Lung (tissue), 11 donors: ENCODE measurements at regions not wholly inside any gene's neighbourhood (a gene's known extent, or its start where the extent isn't known, plus 50 kb on each side); places are given as distances from the start of the nearest gene placed in this dataset.

ENCODE experiments used
- ATAC-seq: fragments of 200-7000 bp; cut with Tn5 transposase; one replicate; pipeline ENCODE4 v1.9.1; 2020; ENCODE audit warnings: moderate number of reproducible peaks; ENCODE audit not compliant: insufficient read depth, low FRiP score
- DNase-seq, 3 donors: peaks; one replicate each; pipeline ENCODE4 v3.0.0-alpha.2; 2013 to 2017
- H3K27ac ChIP-seq, 2 donors: one replicate each; pipeline ENCODE4 v1.5.1; 2013; ENCODE audit warnings: mild to moderate bottlenecking in 2 of 2, moderate library complexity in 2 of 2, control low read depth in 1 of 2, inconsistent platforms in 1 of 2, low read depth in 1 of 2, low read length in 1 of 2
- H3K27me3 ChIP-seq, 3 donors: one replicate each; pipeline ENCODE4 v1.5.1; 2013; ENCODE audit warnings: low read length in 2 of 3; ENCODE audit not compliant: control insufficient read depth in 3 of 3, insufficient read depth in 3 of 3
- H3K36me3 ChIP-seq, 4 donors: one replicate each; pipeline ENCODE4 v1.5.1; 2013; ENCODE audit warnings: low read length in 4 of 4, mild to moderate bottlenecking in 1 of 4, moderate library complexity in 1 of 4; ENCODE audit not compliant: control insufficient read depth in 4 of 4, insufficient read depth in 4 of 4
- H3K4me1 ChIP-seq, 5 donors: one replicate each; pipeline ENCODE4 v1.5.1; 2013; ENCODE audit warnings: low read length in 5 of 5, mild to moderate bottlenecking in 2 of 5, moderate library complexity in 1 of 5; ENCODE audit not compliant: control insufficient read depth in 5 of 5, insufficient read depth in 5 of 5
- H3K4me3 ChIP-seq: one replicate; pipeline ENCODE4 v1.5.1; 2013; ENCODE audit warnings: mild to moderate bottlenecking, control low read depth, moderate library complexity
- H3K9ac ChIP-seq, 2 donors: one replicate each; pipeline ENCODE4 v1.5.1; 2013; ENCODE audit warnings: low read length in 2 of 2, control low read depth in 1 of 2; ENCODE audit not compliant: insufficient read depth in 1 of 2
- H3K9me3 ChIP-seq, 4 donors: one replicate each; pipeline ENCODE4 v1.5.1; 2013; ENCODE audit warnings: low read length in 3 of 4, mild to moderate bottlenecking in 1 of 4, moderate library complexity in 1 of 4; ENCODE audit not compliant: control insufficient read depth in 4 of 4, insufficient read depth in 3 of 4
- WGBS, 2 donors: extraction: QIAGEN DNeasy Blood & Tissue Kit; methylation state at CpG; one replicate each; pipeline ENCODE4 v1.1.7; 2013; 5-methylcytosine and 5-hydroxymethylcytosine counted together
- TF ChIP-seq, protein P1 (sequence below): IDR thresholded peaks from 2 replicates; pipeline ENCODE4 v1.5.1; 2012; ENCODE audit warnings: mild to moderate bottlenecking; ENCODE audit errors: control extremely low read depth, extremely low read depth
- donor health status: control.
- donor health status: control.
- donor health status: Bipolar disorder and iron deficiency.
- donor health status: healthy.
- donor health status: DM: yes; HTN: yes; CAD: no.

GRCh38 chr9:18189871-18190670 lies 283.9 kb upstream of the ADAMTSL1 start:
- H3K4me3 ChIP-seq: no peak overlapping the region
- peaks cover 0 to 6% (median 0%) of the 10 kb centered on the region in 5 donors for H3K4me1 ChIP-seq
- WGBS, 2 donors: 35 to 41% methylated on average over 3 of the region's 3 CpGs
- ATAC-seq (no peak), DNase-seq (peak; percentile 31 to 70 (median 64))
- H3K9ac ChIP-seq: no peak overlapping the region
- no peaks in the 10 kb centered on the region for H3K36me3 ChIP-seq
- H3K27ac ChIP-seq: no peak overlapping the region
- TF ChIP-seq, protein P1, sequence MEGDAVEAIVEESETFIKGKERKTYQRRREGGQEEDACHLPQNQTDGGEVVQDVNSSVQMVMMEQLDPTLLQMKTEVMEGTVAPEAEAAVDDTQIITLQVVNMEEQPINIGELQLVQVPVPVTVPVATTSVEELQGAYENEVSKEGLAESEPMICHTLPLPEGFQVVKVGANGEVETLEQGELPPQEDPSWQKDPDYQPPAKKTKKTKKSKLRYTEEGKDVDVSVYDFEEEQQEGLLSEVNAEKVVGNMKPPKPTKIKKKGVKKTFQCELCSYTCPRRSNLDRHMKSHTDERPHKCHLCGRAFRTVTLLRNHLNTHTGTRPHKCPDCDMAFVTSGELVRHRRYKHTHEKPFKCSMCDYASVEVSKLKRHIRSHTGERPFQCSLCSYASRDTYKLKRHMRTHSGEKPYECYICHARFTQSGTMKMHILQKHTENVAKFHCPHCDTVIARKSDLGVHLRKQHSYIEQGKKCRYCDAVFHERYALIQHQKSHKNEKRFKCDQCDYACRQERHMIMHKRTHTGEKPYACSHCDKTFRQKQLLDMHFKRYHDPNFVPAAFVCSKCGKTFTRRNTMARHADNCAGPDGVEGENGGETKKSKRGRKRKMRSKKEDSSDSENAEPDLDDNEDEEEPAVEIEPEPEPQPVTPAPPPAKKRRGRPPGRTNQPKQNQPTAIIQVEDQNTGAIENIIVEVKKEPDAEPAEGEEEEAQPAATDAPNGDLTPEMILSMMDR: no peak
- H3K27me3 ChIP-seq: no peaks in the 10 kb centered on the region
- H3K9me3 ChIP-seq: no peaks in the 10 kb centered on the region

GRCh38 chr9:18190671-18191374 lies 283.1 kb upstream of the ADAMTSL1 start:
- TF ChIP-seq, protein P1: no peak
- no peak overlapping the region for H3K4me3 ChIP-seq
- ATAC-seq (no peak), DNase-seq (no peak)
- H3K27me3 ChIP-seq: no peaks in the 10 kb centered on the region
- WGBS, 2 donors: 80 to 81% methylated on average over 4 of the region's 4 CpGs
- no peak overlapping the region for H3K9ac ChIP-seq
- H3K4me1 ChIP-seq: peaks cover 0 to 6% (median 0%) of the 10 kb centered on the region in 5 donors
- no peak overlapping the region for H3K27ac ChIP-seq
- H3K9me3 ChIP-seq: no peaks in the 10 kb centered on the region
- no peaks in the 10 kb centered on the region for H3K36me3 ChIP-seq

- H3K27ac ChIP-seq: no peak overlapping the region
- no peak overlapping the region for H3K9ac ChIP-seq
- ATAC-seq (no peak), DNase-seq (no peak)
- no peaks in the 10 kb centered on the region for H3K9me3 ChIP-seq
- WGBS, 2 donors: 63 to 80% methylated on average over 3 of the region's 3 CpGs
- H3K27me3 ChIP-seq: no peaks in the 10 kb centered on the region
- H3K36me3 ChIP-seq: no peaks in the 10 kb centered on the region
- H3K4me1 ChIP-seq: peaks cover 0 to 6% (median 0%) of the 10 kb centered on the region in 5 donors
- TF ChIP-seq, protein P1: no peak
- no peak overlapping the region for H3K4me3 ChIP-seq
These were observed 279.6 kb upstream of the ADAMTSL1 start for GRCh38 chr9:18194316-18194715.
